HG03135 (cell line): ENCODE measurements at regions not wholly inside any gene's neighbourhood (a gene's known extent, or its start where the extent isn't known, plus 50 kb on each side); places are given as distances from the start of the nearest gene placed in this dataset.

Experiments
- ATAC-seq: cut with Tn5 transposase; IDR thresholded peaks from one replicate; pipeline ENCODE4 v1.9.1; 2021; ENCODE audit warnings: mild to moderate bottlenecking, moderate library complexity; ENCODE audit not compliant: unreplicated experiment

- no peak for ATAC-seq
Observed at GRCh38 chr3:187821616-187822317, 76.5 kb upstream of the BCL6 start.

- ATAC-seq = no peak
Observed at GRCh38 chr3:187822402-187822801, 77.1 kb upstream of the BCL6 start.

GRCh38 chr3:187823746-187824145, 78.5 kb upstream of the BCL6 start:
- ATAC-seq = no peak

- no peak for ATAC-seq
Observed at GRCh38 chr3:187827723-187828122, 82.5 kb upstream of the BCL6 start.

- peak; percentile 83 for ATAC-seq
Observed at GRCh38 chr3:187828579-187829452, 83.5 kb upstream of the BCL6 start.

GRCh38 chr3:187830181-187830580, 84.9 kb upstream of the BCL6 start:
- no peak for ATAC-seq

GRCh38 chr3:187831125-187832051, 86.1 kb upstream of the BCL6 start:
- ATAC-seq = no peak

- ATAC-seq = no peak
Observed at GRCh38 chr3:187832202-187832601, 86.9 kb upstream of the BCL6 start.

GRCh38 chr3:187833375-187833774, 88.1 kb upstream of the BCL6 start:
- ATAC-seq = no peak

- ATAC-seq = no peak
Observed at GRCh38 chr3:187833799-187834578, 88.7 kb upstream of the BCL6 start.

GRCh38 chr3:187836823-187837770, 91.8 kb upstream of the BCL6 start:
- no peak for ATAC-seq

- no peak for ATAC-seq
Observed at GRCh38 chr3:187838016-187838540, 92.8 kb upstream of the BCL6 start.

- no peak for ATAC-seq
Observed at GRCh38 chr3:187839422-187839821, 94.2 kb upstream of the BCL6 start.

- no peak for ATAC-seq
Observed at GRCh38 chr3:187840856-187841255, 95.6 kb upstream of the BCL6 start.

- no peak for ATAC-seq
Observed at GRCh38 chr3:187841560-187841959, 96.3 kb upstream of the BCL6 start.

- no peak for ATAC-seq
Observed at GRCh38 chr3:187843654-187844053, 98.4 kb upstream of the BCL6 start.

GRCh38 chr3:187844708-187845107, 99.4 kb upstream of the BCL6 start:
- ATAC-seq = no peak

GRCh38 chr3:187845826-187846225, 100.6 kb upstream of the BCL6 start:
- no peak for ATAC-seq

- ATAC-seq = no peak
Observed at GRCh38 chr3:187848401-187848800, 103.1 kb upstream of the BCL6 start.
